ENCODE measurements at regions not wholly inside any gene's neighbourhood (a gene's known extent, or its start where the extent isn't known, plus 50 kb on each side); places are given as distances from the start of the nearest gene placed in this dataset.

- Histone ChIP-seq H3K36me3 (no peaks in the 10 kb centered on the region), H3K9me3 (no peaks in the 10 kb centered on the region), H3K27me3 (no peaks in the 10 kb centered on the region), H3K27ac (no peak overlapping the region), H3K4me1 (no peaks in the 10 kb centered on the region), H3K4me3 (no peak overlapping the region)
- DNase-seq (no peak), ATAC-seq (ENCODE audit: low FRiP score in 2 of 2) (peak in 1 of 2 donors; percentile 34)
- WGBS, 2 donors, result 22 to 34% methylated on average over 8 of the region's 8 CpGs
- TF ChIP-seq, protein P1, sequence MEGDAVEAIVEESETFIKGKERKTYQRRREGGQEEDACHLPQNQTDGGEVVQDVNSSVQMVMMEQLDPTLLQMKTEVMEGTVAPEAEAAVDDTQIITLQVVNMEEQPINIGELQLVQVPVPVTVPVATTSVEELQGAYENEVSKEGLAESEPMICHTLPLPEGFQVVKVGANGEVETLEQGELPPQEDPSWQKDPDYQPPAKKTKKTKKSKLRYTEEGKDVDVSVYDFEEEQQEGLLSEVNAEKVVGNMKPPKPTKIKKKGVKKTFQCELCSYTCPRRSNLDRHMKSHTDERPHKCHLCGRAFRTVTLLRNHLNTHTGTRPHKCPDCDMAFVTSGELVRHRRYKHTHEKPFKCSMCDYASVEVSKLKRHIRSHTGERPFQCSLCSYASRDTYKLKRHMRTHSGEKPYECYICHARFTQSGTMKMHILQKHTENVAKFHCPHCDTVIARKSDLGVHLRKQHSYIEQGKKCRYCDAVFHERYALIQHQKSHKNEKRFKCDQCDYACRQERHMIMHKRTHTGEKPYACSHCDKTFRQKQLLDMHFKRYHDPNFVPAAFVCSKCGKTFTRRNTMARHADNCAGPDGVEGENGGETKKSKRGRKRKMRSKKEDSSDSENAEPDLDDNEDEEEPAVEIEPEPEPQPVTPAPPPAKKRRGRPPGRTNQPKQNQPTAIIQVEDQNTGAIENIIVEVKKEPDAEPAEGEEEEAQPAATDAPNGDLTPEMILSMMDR (IDR thresholded peaks at IDR 0.05), result no peak
- TF ChIP-seq POLR2A (IDR thresholded peaks at IDR 0.05) (no peak), EP300 (IDR thresholded peaks at IDR 0.05) (no peak), POLR2AphosphoS5 (IDR thresholded peaks at IDR 0.05) (no peak)
Observed at GRCh38 chr5:82991678-82992323, 85.4 kb downstream of the TMEM167A start.

- H3K36me3 ChIP-seq, result no peaks in the 10 kb centered on the region
- no peak overlapping the region for H3K4me3 ChIP-seq
Observed at GRCh38 chr5:82991059-82991458, 86.1 kb downstream of the TMEM167A start.

DNA sequence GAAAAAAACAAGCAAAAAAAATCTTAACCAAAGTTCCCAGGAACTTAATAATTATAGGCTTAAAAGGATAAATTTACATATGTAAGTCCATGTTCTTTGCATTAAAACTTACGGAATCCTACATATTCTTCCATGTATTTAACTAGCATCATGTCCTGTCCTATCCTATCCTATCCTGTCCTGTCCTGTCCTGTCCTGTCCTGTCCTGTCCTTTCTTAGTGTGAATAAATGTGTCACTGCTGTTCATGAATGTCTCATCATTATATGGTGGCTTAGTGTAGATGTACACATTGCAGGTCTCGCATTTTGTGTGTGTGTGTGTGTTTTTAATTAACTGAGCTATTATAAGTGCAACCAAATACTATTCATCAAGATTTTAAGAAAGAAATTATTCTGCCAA lies 90.0 kb downstream of the TMEM167A start:
- 93 to 97% methylated on average over 2 of the region's 2 CpGs for WGBS, 2 donors
- ATAC-seq (ENCODE audit: low FRiP score in 2 of 2), result no peak
- H3K4me3 ChIP-seq, result no peak overlapping the region
- H3K36me3 ChIP-seq, result no peaks in the 10 kb centered on the region
- H3K27me3 ChIP-seq, result no peaks in the 10 kb centered on the region
- H3K27ac ChIP-seq, result no peak overlapping the region
- no peaks in the 10 kb centered on the region for H3K9me3 ChIP-seq
- no peak for TF ChIP-seq POLR2A (IDR thresholded peaks at IDR 0.05)
- TF ChIP-seq, protein P1 (IDR thresholded peaks at IDR 0.05), result no peak
- TF ChIP-seq POLR2AphosphoS5 (IDR thresholded peaks at IDR 0.05), result no peak
- no peak for TF ChIP-seq EP300 (IDR thresholded peaks at IDR 0.05)
- no peak for DNase-seq
- peaks cover 0 to 12% (median 2%) of the 10 kb centered on the region in 4 donors for H3K4me1 ChIP-seq

More at GRCh38 chr5:82991059-82991458, 86.1 kb downstream of the TMEM167A start:
- Histone ChIP-seq H3K4me1 (no peaks in the 10 kb centered on the region), H3K9me3 (no peaks in the 10 kb centered on the region), H3K27ac (no peak overlapping the region), H3K27me3 (no peaks in the 10 kb centered on the region)
- DNase-seq (no peak), ATAC-seq (ENCODE audit: low FRiP score in 2 of 2) (no peak)
- TF ChIP-seq POLR2AphosphoS5 (IDR thresholded peaks at IDR 0.05) (no peak), EP300 (IDR thresholded peaks at IDR 0.05) (no peak), POLR2A (IDR thresholded peaks at IDR 0.05) (no peak)
- TF ChIP-seq, protein P1 (IDR thresholded peaks at IDR 0.05), result no peak
- WGBS, 2 donors, result 78 to 94% methylated on average over 4 of the region's 4 CpGs

- H3K27ac ChIP-seq, result no peak overlapping the region
- ATAC-seq (ENCODE audit: low FRiP score in 2 of 2), result no peak
Observed at GRCh38 chr5:82986404-82986803, 90.8 kb downstream of the TMEM167A start.

More at GRCh38 chr5:82986404-82986803, 90.8 kb downstream of the TMEM167A start:
- TF ChIP-seq POLR2AphosphoS5 (IDR thresholded peaks at IDR 0.05) (no peak), EP300 (IDR thresholded peaks at IDR 0.05) (no peak), POLR2A (IDR thresholded peaks at IDR 0.05) (no peak)
- TF ChIP-seq, protein P1 (IDR thresholded peaks at IDR 0.05), result no peak
- no peak overlapping the region for H3K4me3 ChIP-seq
- no peaks in the 10 kb centered on the region for H3K27me3 ChIP-seq
- H3K36me3 ChIP-seq, result no peaks in the 10 kb centered on the region
- no peak for DNase-seq
- peaks cover 0 to 12% (median 2%) of the 10 kb centered on the region in 4 donors for H3K4me1 ChIP-seq
- no peaks in the 10 kb centered on the region for H3K9me3 ChIP-seq

Measured in upper lobe of left lung (tissue), 6 donors.